Upper lobe of left lung (tissue), 4 donors: ENCODE measurements at regions not wholly inside any gene's neighbourhood (a gene's known extent, or its start where the extent isn't known, plus 50 kb on each side); places are given as distances from the start of the nearest gene placed in this dataset.

Source experiments
- EP300 ChIP-seq, 4 donors: sonication (generic); formaldehyde crosslinking; IDR thresholded peaks; one replicate each; pipeline ENCODE4 v1.5.1; 2017; ENCODE audit warnings: antibody characterized with exemption in 4 of 4, control low read depth in 2 of 4
- POLR2A ChIP-seq, 4 donors: fragments of 450-650 bp; IDR thresholded peaks; one replicate each; pipeline ENCODE4 v1.5.1; 2016 to 2017; ENCODE audit warnings: antibody characterized with exemption in 4 of 4, mild to moderate bottlenecking in 2 of 4
- POLR2AphosphoS5 ChIP-seq, 2 donors: sonication (generic); formaldehyde crosslinking; IDR thresholded peaks; one replicate each; pipeline ENCODE4 v1.5.1; 2017; ENCODE audit warnings: antibody characterized with exemption in 2 of 2
- TF ChIP-seq, protein P1 (sequence below), 6 experiments: fragments of 450-650 bp in 4 of 6; fragments of 200-600 bp in 2 of 6; sonication (generic) in 2 of 6; IDR thresholded peaks; one replicate each; pipeline ENCODE4 v1.5.1; 2016 to 2019; ENCODE audit warnings: antibody characterized with exemption in 6 of 6

DNA sequence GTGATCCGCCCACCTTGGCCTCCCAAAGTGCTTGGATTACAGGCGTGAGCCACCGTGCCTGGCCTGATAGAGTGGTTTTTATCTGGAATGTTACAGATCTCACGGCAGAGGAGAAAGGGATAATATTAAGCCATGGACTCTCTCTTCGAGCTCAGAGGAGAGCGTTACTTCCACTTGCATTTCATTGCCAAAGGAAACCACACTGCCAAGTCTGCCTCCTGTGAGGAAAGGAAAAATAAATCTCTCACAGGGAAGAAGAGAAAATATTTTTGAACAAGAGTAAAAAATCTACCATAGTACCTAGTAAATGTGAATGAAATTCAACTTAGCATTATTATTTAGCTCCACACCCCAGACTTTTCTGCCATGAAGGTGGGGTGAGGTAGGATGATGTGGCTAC, 319.2 kb upstream of the PRICKLE1 start:
- TF ChIP-seq, protein P1, sequence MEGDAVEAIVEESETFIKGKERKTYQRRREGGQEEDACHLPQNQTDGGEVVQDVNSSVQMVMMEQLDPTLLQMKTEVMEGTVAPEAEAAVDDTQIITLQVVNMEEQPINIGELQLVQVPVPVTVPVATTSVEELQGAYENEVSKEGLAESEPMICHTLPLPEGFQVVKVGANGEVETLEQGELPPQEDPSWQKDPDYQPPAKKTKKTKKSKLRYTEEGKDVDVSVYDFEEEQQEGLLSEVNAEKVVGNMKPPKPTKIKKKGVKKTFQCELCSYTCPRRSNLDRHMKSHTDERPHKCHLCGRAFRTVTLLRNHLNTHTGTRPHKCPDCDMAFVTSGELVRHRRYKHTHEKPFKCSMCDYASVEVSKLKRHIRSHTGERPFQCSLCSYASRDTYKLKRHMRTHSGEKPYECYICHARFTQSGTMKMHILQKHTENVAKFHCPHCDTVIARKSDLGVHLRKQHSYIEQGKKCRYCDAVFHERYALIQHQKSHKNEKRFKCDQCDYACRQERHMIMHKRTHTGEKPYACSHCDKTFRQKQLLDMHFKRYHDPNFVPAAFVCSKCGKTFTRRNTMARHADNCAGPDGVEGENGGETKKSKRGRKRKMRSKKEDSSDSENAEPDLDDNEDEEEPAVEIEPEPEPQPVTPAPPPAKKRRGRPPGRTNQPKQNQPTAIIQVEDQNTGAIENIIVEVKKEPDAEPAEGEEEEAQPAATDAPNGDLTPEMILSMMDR (IDR thresholded peaks at IDR 0.05) = no peak
- TF ChIP-seq POLR2AphosphoS5 (IDR thresholded peaks at IDR 0.05) = no peak
- no peak for TF ChIP-seq POLR2A (IDR thresholded peaks at IDR 0.05)
- no peak for TF ChIP-seq EP300 (IDR thresholded peaks at IDR 0.05)
